Chondrocyte (in vitro differentiated cells): ENCODE measurements at regions not wholly inside any gene's neighbourhood (a gene's known extent, or its start where the extent isn't known, plus 50 kb on each side); places are given as distances from the start of the nearest gene placed in this dataset.

Experiments used
- DNase-seq: peaks from one replicate; pipeline ENCODE4 v3.0.0; 2021; ENCODE audit warnings: mixed read lengths, low spot score
- H3K27ac Mint-ChIP-seq: one replicate; pipeline ENCODE4 v1.8.0; 2021; ENCODE audit warnings: mild to moderate bottlenecking, moderate library complexity, mixed read lengths; ENCODE audit not compliant: unreplicated experiment
- H3K27me3 Mint-ChIP-seq: 2 replicates; pipeline ENCODE4 v1.8.0; 2021; ENCODE audit warnings: low read depth, mixed read lengths
- H3K36me3 Mint-ChIP-seq: 2 replicates; pipeline ENCODE4 v1.8.0; 2021; ENCODE audit warnings: low read depth, mixed read lengths
- H3K4me1 Mint-ChIP-seq: 2 replicates; pipeline ENCODE4 v1.8.0; 2021; ENCODE audit warnings: low read depth, mild to moderate bottlenecking, mixed read lengths
- H3K4me3 Mint-ChIP-seq: one replicate; pipeline ENCODE4 v1.8.0; 2021; ENCODE audit warnings: mild to moderate bottlenecking, moderate library complexity, mixed read lengths; ENCODE audit not compliant: unreplicated experiment
- H3K9me3 Mint-ChIP-seq: 2 replicates; pipeline ENCODE4 v1.8.0; 2021; ENCODE audit warnings: low read depth, mixed read lengths
- CTCF ChIP-seq: fragments of 200-600 bp; sonication (generic); IDR thresholded peaks from 2 replicates; pipeline ENCODE4 v1.5.0; 2021; ENCODE audit warnings: antibody characterized with exemption, mild to moderate bottlenecking, moderate library complexity

GRCh38 chr3:67831262-67831661 lies 176.8 kb upstream of the SUCLG2 start:
- peaks cover 26% of the 10 kb centered on the region for H3K9me3 Mint-ChIP-seq
- no peak overlapping the region for H3K4me3 Mint-ChIP-seq
- no peak for DNase-seq
- no peak for TF ChIP-seq CTCF
- no peaks in the 10 kb centered on the region for H3K4me1 Mint-ChIP-seq
- H3K36me3 Mint-ChIP-seq, result no peaks in the 10 kb centered on the region
- H3K27me3 Mint-ChIP-seq, result peaks cover 3% of the 10 kb centered on the region
- H3K27ac Mint-ChIP-seq, result no peak overlapping the region

- Mint-ChIP-seq H3K27ac (no peak overlapping the region), H3K4me3 (no peak overlapping the region), H3K36me3 (no peaks in the 10 kb centered on the region), H3K9me3 (peaks cover 13% of the 10 kb centered on the region), H3K27me3 (peaks cover 4% of the 10 kb centered on the region), H3K4me1 (peaks cover 6% of the 10 kb centered on the region)
- TF ChIP-seq CTCF, result no peak
- DNase-seq, result no peak
Measured at GRCh38 chr3:67828486-67829010, 174.1 kb upstream of the SUCLG2 start.

- Mint-ChIP-seq H3K27me3 (peaks cover 1% of the 10 kb centered on the region), H3K9me3 (peaks cover 2% of the 10 kb centered on the region), H3K4me3 (no peak overlapping the region), H3K36me3 (no peaks in the 10 kb centered on the region), H3K4me1 (peaks cover 6% of the 10 kb centered on the region), H3K27ac (no peak overlapping the region)
- no peak for TF ChIP-seq CTCF
- DNase-seq, result no peak
Measured at GRCh38 chr3:67821135-67821534, 166.7 kb upstream of the SUCLG2 start.

GRCh38 chr3:67819447-67819846 lies 165.0 kb upstream of the SUCLG2 start:
- peaks cover 6% of the 10 kb centered on the region for H3K4me1 Mint-ChIP-seq
- H3K27me3 Mint-ChIP-seq, result peaks cover 1% of the 10 kb centered on the region
- no peaks in the 10 kb centered on the region for H3K36me3 Mint-ChIP-seq
- H3K4me3 Mint-ChIP-seq, result no peak overlapping the region
- no peak overlapping the region for H3K27ac Mint-ChIP-seq
- no peak for DNase-seq
- H3K9me3 Mint-ChIP-seq, result peaks cover 2% of the 10 kb centered on the region
- peak; percentile 29 for TF ChIP-seq CTCF

- TF ChIP-seq CTCF, result no peak
- Mint-ChIP-seq H3K27ac (no peak overlapping the region), H3K4me3 (no peak overlapping the region), H3K4me1 (peaks cover 2% of the 10 kb centered on the region), H3K36me3 (no peaks in the 10 kb centered on the region), H3K27me3 (peaks cover 3% of the 10 kb centered on the region), H3K9me3 (no peaks in the 10 kb centered on the region)
- DNase-seq, result no peak
Measured at GRCh38 chr3:67809370-67809935, 155.0 kb upstream of the SUCLG2 start.
